Panc1 (cell line): ENCODE measurements at regions not wholly inside any gene's neighbourhood (a gene's known extent, or its start where the extent isn't known, plus 50 kb on each side); places are given as distances from the start of the nearest gene placed in this dataset.

Source experiments
- ATAC-seq: fragments of 200-7000 bp; cut with Tn5 transposase; 2 replicates; pipeline ENCODE4 v1.9.1; 2020; ENCODE audit warnings: mild to moderate bottlenecking, moderate library complexity
- BruUV-seq: library from RNA; stranded (reverse); fragments of 400-500 nt; replicated peaks from 2 replicates; lab custom pipeline; 2021; lab: Mats Ljungman, UMichigan
- CTCF ChIA-PET: fragments of 300-600 bp; sonication (Branson Sonifier 250); formaldehyde crosslinking; loops from one replicate; lab custom pipeline; 2022; ENCODE audit warnings: antibody characterized with exemption; lab: Charles Lee
- POLR2A ChIA-PET: fragments of 300-600 bp; sonication (Branson Sonifier 250); formaldehyde crosslinking; loops from one replicate; lab custom pipeline; 2022; ENCODE audit warnings: antibody characterized with exemption; lab: Charles Lee
- DNase-seq: peaks from one replicate; pipeline ENCODE4 v3.0.0-alpha.2; 2010; ENCODE audit warnings: low read depth, low spot score
- H3K27ac ChIP-seq: 2 replicates; pipeline ENCODE4 v1.5.1; 2011; ENCODE audit warnings: mild to moderate bottlenecking, low read length, inconsistent platforms
- H3K27me3 ChIP-seq: fragments of 200-500 bp; sonication (Bioruptor generic); 2 replicates; pipeline ENCODE4 v1.6.0; 2014; ENCODE audit warnings: low read length, inconsistent platforms; ENCODE audit not compliant: control insufficient read depth, insufficient read depth
- H3K36me3 ChIP-seq: fragments of 200-500 bp; sonication (Bioruptor generic); 2 replicates; pipeline ENCODE4 v1.5.1; 2014; ENCODE audit warnings: inconsistent platforms, mild to moderate bottlenecking, low read length, moderate library complexity; ENCODE audit not compliant: control insufficient read depth, insufficient read depth
- H3K4me1 ChIP-seq: 2 replicates; pipeline ENCODE4 v1.5.1; 2011; ENCODE audit warnings: inconsistent platforms, mild to moderate bottlenecking, low read length, moderate library complexity; ENCODE audit not compliant: control insufficient read depth, insufficient read depth
- H3K4me3 ChIP-seq, 2 experiments: 2 replicates each; pipeline ENCODE4 v1.5.1; 2011 to 2012; ENCODE audit warnings: low read depth in 2 of 2, low read length in 2 of 2, mild to moderate bottlenecking in 2 of 2, inconsistent platforms in 1 of 2, moderate library complexity in 1 of 2
- H3K9me3 ChIP-seq: fragments of 200-500 bp; sonication (Bioruptor generic); 2 replicates; pipeline ENCODE4 v1.5.1; 2014; ENCODE audit warnings: low read depth, mild to moderate bottlenecking, inconsistent platforms, low read length, moderate library complexity; ENCODE audit not compliant: control insufficient read depth, insufficient read depth
- CTCF ChIP-seq: fragments of 450-650 bp; IDR thresholded peaks from 2 replicates; pipeline ENCODE4 v1.5.1; 2017; ENCODE audit warnings: mild to moderate bottlenecking
- POLR2AphosphoS5 ChIP-seq: IDR thresholded peaks from 2 replicates; pipeline ENCODE4 v1.6.1; 2012; ENCODE audit warnings: mild to moderate bottlenecking, low read depth, low read length, moderate library complexity
- SIN3A ChIP-seq: IDR thresholded peaks from 2 replicates; pipeline ENCODE4 v1.6.1; 2012; ENCODE audit warnings: low read depth, mild to moderate bottlenecking, low read length, moderate library complexity, borderline replicate concordance; ENCODE audit not compliant: insufficient read depth
- TCF7L2 ChIP-seq: IDR thresholded peaks from 2 replicates; pipeline ENCODE4 v1.6.1; 2011; ENCODE audit warnings: mild to moderate bottlenecking, low read depth, low read length, inconsistent platforms
- in situ Hi-C: cut with HindIII; loops from 2 replicates; pipeline ENCODE4 v1.10.0; 2016; ENCODE audit warnings: low sequenced_read_pairs, low pct_unique_long_range_greater_than_20kb
- intact Hi-C: fragments of 100-400 bp; cut with micrococcal nuclease; formaldehyde crosslinking; loops from one replicate; pipeline ENCODE4 v1.10.0; 2022; ENCODE audit not compliant: unreplicated experiment
- TF ChIP-seq, protein P1 (sequence below), 2 experiments: IDR thresholded peaks; 2 replicates each; pipeline ENCODE4 v1.6.1; 2011 to 2012; ENCODE audit warnings: low read depth in 2 of 2, control low read depth in 1 of 2, low read length in 1 of 2, mild to moderate bottlenecking in 1 of 2, moderate library complexity in 1 of 2; ENCODE audit not compliant: insufficient read depth in 1 of 2

- no peak for TF ChIP-seq TCF7L2
- no peak for TF ChIP-seq POLR2AphosphoS5
- no peak for TF ChIP-seq SIN3A
- TF ChIP-seq, protein P1, sequence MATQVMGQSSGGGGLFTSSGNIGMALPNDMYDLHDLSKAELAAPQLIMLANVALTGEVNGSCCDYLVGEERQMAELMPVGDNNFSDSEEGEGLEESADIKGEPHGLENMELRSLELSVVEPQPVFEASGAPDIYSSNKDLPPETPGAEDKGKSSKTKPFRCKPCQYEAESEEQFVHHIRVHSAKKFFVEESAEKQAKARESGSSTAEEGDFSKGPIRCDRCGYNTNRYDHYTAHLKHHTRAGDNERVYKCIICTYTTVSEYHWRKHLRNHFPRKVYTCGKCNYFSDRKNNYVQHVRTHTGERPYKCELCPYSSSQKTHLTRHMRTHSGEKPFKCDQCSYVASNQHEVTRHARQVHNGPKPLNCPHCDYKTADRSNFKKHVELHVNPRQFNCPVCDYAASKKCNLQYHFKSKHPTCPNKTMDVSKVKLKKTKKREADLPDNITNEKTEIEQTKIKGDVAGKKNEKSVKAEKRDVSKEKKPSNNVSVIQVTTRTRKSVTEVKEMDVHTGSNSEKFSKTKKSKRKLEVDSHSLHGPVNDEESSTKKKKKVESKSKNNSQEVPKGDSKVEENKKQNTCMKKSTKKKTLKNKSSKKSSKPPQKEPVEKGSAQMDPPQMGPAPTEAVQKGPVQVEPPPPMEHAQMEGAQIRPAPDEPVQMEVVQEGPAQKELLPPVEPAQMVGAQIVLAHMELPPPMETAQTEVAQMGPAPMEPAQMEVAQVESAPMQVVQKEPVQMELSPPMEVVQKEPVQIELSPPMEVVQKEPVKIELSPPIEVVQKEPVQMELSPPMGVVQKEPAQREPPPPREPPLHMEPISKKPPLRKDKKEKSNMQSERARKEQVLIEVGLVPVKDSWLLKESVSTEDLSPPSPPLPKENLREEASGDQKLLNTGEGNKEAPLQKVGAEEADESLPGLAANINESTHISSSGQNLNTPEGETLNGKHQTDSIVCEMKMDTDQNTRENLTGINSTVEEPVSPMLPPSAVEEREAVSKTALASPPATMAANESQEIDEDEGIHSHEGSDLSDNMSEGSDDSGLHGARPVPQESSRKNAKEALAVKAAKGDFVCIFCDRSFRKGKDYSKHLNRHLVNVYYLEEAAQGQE (IDR thresholded peaks at IDR 0.05; ENCODE audit: insufficient read depth in 1 of 2, low read depth in 2 of 2, low read length in 1 of 2), result no peak
- BruUV-seq, result no TSS peak
- H3K4me1 ChIP-seq, result no peaks in the 10 kb centered on the region
- no peaks in the 10 kb centered on the region for H3K36me3 ChIP-seq
- CTCF ChIA-PET, result no interaction called here
- ATAC-seq, result no peak
- no peaks in the 10 kb centered on the region for H3K9me3 ChIP-seq
- POLR2A ChIA-PET, result no interaction called here
- DNase-seq, result no peak
- H3K4me3 ChIP-seq, result no peak overlapping the region
- intact Hi-C loops (no loop called here), in situ Hi-C loops (no loop called here)
- no peaks in the 10 kb centered on the region for H3K27me3 ChIP-seq
- no peak overlapping the region for H3K27ac ChIP-seq
Measured at GRCh38 chr17:14622615-14623101, 321.8 kb downstream of the HS3ST3B1 start.

GRCh38 chr17:14621826-14622614 lies 321.1 kb downstream of the HS3ST3B1 start:
- TF ChIP-seq CTCF (no peak), SIN3A (no peak), TCF7L2 (no peak), POLR2AphosphoS5 (no peak)
- TF ChIP-seq, protein P1 (IDR thresholded peaks at IDR 0.05; ENCODE audit: insufficient read depth in 1 of 2, low read depth in 2 of 2, low read length in 1 of 2), result no peak
- DNase-seq, result no peak
- intact Hi-C loops (no loop called here), in situ Hi-C loops (no loop called here)
- no peak for ATAC-seq
- Histone ChIP-seq H3K27ac (no peak overlapping the region), H3K27me3 (no peaks in the 10 kb centered on the region), H3K4me3 (no peak overlapping the region), H3K36me3 (no peaks in the 10 kb centered on the region), H3K9me3 (no peaks in the 10 kb centered on the region), H3K4me1 (no peaks in the 10 kb centered on the region)
- POLR2A ChIA-PET, result no interaction called here
- no TSS peak for BruUV-seq
- CTCF ChIA-PET, result no interaction called here
